ENCODE measurements at regions not wholly inside any gene's neighbourhood (a gene's known extent, or its start where the extent isn't known, plus 50 kb on each side); places are given as distances from the start of the nearest gene placed in this dataset.
"Not testable (repeated sequence)": the region's sequence is repeated elsewhere in the genome, so short reads cannot be mapped to it uniquely, and the experiment has no call there.

- WGBS, 2 experiments (ENCODE audit: extremely low coverage in 1 of 2, insufficient coverage in 1 of 2, insufficient read length in 1 of 2, insufficient replicate concordance in 2 of 2, low coverage in 1 of 2, low lambda C conversion rate in 2 of 2, missing lambda C conversion rate in 1 of 2): 92% methylated on average over 3 of the region's 5 CpGs; no CpG with 5 or more reads in 1 of the 2 experiments
- H3K27ac ChIP-seq (ENCODE audit: low read depth, low read length); H4K5ac ChIP-seq (ENCODE audit: insufficient read length, low read depth, low read length); H3K56ac ChIP-seq (replicated peaks; ENCODE audit: insufficient read length, low read depth, low read length); H3K4ac ChIP-seq (replicated peaks; ENCODE audit: insufficient read length, low read depth, low read length); H3K4me2 ChIP-seq (ENCODE audit: insufficient read depth in 1 of 2, low read depth in 2 of 2, low read length in 2 of 2); H2BK15ac ChIP-seq (ENCODE audit: low read length); H3K4me1 ChIP-seq (replicated peaks in 1 of 4; ENCODE audit: control insufficient read depth in 3 of 4, insufficient read depth in 4 of 4, low read length in 3 of 4); H3K27me3 ChIP-seq (replicated peaks in 1 of 4; ENCODE audit: control insufficient read depth in 3 of 4, extremely low read depth in 1 of 4, insufficient read depth in 3 of 4, low read length in 3 of 4); DNase-seq (ENCODE audit: low read depth in 1 of 2, low spot score in 2 of 2); H2BK20ac ChIP-seq (ENCODE audit: low read length); H4K20me1 ChIP-seq (replicated peaks in 1 of 2; ENCODE audit: control insufficient read depth in 1 of 2, insufficient read depth in 2 of 2, low read length in 2 of 2); H2AFZ ChIP-seq (ENCODE audit: low read length); H2BK5ac ChIP-seq (ENCODE audit: low read depth, low read length); H3K79me2 ChIP-seq (ENCODE audit: control insufficient read depth in 1 of 2, insufficient read depth in 2 of 2, low read length in 2 of 2); H3K23me2 ChIP-seq (ENCODE audit: low read depth, low read length); FAIRE-seq; H2BK12ac ChIP-seq (ENCODE audit: low read depth, low read length); H3K9ac ChIP-seq (replicated peaks in 1 of 4; ENCODE audit: extremely low read depth in 1 of 4, low read depth in 3 of 4, low read length in 3 of 4); H3K18ac ChIP-seq (ENCODE audit: extremely low read depth, low read length); H3K9me3 ChIP-seq (ENCODE audit: insufficient read depth in 2 of 2, low read depth in 1 of 2, low read length in 1 of 2); H2BK120ac ChIP-seq (replicated peaks; ENCODE audit: low read depth, low read length); H4K8ac ChIP-seq (ENCODE audit: extremely low read depth, insufficient read depth, low read length); H3K14ac ChIP-seq (ENCODE audit: insufficient read length); H4K91ac ChIP-seq (replicated peaks; ENCODE audit: insufficient read length, low read length); H3K79me1 ChIP-seq (ENCODE audit: low read depth, low read length); H3K36me3 ChIP-seq (ENCODE audit: control insufficient read depth in 2 of 4, insufficient read depth in 4 of 4, low read length in 3 of 4); H3K23ac ChIP-seq (ENCODE audit: insufficient read length); H2AK5ac ChIP-seq (ENCODE audit: low read depth, low read length); H3K4me3 ChIP-seq (ENCODE audit: extremely low read depth in 1 of 4, insufficient read depth in 2 of 4, low read depth in 3 of 4, low read length in 4 of 4): not testable (repeated sequence)
- ChIA-PET POLR2A (ENCODE audit: partially characterized antibody) (interaction anchor here (0.6 kb wide), 1 partner anchor 208 kb away, joined by 3 read pairs; no protein-coding TSS in a partner anchor), CTCF (ENCODE audit: partially characterized antibody) (interaction anchor here (0.7 to 2.1 kb wide), 3 partner anchors 10 to 206 kb away, joined by 3 to 5 read pairs (median 3); no protein-coding TSS in a partner anchor)
Measured at GRCh38 chr15:93343402-93343801, 254.4 kb upstream of the RGMA start.

Data from H1 (cell line).